GM11168 (cell line): ENCODE measurements at regions not wholly inside any gene's neighbourhood (a gene's known extent, or its start where the extent isn't known, plus 50 kb on each side); places are given as distances from the start of the nearest gene placed in this dataset.
"Not testable (repeated sequence)": the region's sequence is repeated elsewhere in the genome, so short reads cannot be mapped to it uniquely, and the experiment has no call there.

Experiments
- in situ Hi-C: fragments of 300-500 bp; cut with MboI; formaldehyde crosslinking; loops from one replicate; pipeline ENCODE4 v1.12.0; 2022; ENCODE audit warnings: low sequenced_read_pairs; ENCODE audit not compliant: unreplicated experiment

DNA sequence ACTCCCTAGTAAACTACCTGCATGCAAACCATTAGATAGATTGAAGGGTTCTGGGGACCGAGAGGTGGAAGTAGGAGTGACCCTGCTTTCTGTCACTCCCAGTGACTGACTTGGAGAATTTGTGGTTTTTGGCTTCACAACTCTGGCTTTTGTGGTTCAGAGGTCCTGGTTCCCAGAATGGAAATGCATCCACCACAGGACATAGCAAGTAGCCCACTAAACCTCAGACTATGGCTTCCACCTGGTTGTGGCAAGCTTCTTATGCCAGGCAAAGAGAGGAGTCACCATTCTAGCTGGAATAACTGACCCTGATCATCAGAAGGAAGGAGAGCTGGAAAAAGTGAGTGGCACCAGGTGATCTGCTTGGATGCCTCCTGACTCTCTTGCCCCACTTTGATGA, 162.4 kb upstream of the TMEM260 start:
- in situ Hi-C loops, result no loop called here

GRCh38 chr14:56419750-56420149, 159.8 kb upstream of the TMEM260 start:
- in situ Hi-C loops, result no loop called here

DNA sequence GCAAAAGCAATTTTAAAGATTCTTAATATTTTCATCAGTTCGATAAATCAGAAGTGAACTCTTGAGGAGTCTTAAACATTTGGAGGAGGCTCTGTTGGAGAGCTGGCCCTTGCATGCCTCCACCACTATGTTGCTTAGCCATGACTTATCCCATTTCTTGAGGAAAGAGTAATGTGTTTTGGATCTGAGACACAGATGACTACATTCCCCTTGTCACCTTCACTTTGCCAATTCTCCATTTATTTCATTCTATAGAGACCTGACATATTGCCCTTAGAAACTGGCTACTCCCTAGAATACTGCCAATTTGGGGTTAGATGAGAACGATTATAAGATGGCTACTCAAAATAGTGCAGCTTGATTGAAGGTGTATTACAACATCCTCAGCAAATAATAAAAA, 157.4 kb upstream of the TMEM260 start:
- in situ Hi-C loops, result no loop called here

DNA sequence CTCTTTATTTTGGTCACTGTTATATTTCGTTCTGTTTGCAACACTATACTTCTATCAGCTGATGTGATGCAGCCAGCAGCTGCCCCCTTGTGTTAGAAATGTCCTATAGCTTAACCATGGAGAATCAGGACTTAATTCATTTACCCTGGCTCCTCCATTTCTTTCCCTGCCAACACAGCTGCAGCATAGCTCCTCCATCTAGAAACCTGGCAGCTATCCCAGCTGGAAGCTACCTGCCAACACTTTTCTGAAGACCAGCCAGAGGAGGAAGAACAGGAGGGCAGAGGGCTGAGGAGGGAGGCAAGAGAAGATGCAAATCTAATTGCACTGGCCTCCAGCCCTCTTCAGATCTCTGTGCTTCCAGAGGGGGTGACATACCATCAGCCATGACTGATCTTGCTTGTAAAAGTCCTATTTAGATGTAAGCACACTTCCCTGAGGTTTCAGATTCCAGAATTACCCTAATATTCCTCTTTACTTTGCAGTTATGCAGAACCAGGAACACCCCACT, 156.8 kb upstream of the TMEM260 start:
- in situ Hi-C loops, result no loop called here

- in situ Hi-C loops, result no loop called here
These were observed 156.1 kb upstream of the TMEM260 start for GRCh38 chr14:56423544-56423943.

DNA sequence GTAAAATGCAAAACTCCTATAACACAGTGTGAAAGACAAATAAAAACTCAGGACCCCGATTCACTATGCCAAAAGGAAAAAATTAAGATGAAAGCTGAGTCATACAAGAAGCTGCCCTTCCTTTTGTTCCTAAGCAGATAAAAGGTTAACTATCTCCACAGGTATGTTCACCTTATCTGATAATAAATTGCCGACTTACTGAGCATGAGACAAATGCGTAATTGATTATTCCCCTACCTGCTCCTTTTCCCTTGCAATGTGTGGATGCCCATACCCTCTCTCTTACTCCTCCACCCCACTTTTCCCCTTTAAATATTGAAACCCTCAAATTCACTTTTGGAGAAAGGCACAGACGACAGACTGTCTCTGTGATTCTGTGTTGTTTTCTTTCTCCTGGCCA, 148.6 kb upstream of the TMEM260 start:
- in situ Hi-C loops, result no loop called here

DNA sequence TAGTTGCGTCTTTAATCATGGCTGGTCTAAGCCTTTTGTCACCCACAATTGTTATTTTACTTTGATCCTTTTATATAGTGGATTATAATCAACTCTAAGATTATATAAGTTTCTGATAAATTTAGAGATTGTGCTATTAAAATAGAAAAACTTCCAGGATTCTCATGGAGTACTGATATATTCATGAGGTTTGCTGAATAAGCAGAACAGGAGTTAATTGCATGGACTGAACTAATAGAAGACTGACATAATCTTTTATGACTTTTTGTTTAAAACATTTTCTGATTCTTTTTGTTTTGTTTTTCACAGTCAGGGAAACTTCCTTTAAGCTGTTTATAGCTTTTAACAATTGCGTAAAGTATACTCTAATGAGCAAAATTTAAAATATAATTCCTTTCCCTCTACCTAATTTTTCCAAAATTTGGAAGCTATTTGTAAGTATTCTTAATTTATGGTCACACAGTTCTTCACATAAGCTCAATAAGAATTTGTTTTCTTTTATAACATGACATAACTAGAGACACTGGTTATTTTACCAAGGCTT, 129.9 kb upstream of the TMEM260 start:
- in situ Hi-C loops, result no loop called here

GRCh38 chr14:56452940-56453339, 126.7 kb upstream of the TMEM260 start:
- in situ Hi-C loops, result no loop called here

DNA sequence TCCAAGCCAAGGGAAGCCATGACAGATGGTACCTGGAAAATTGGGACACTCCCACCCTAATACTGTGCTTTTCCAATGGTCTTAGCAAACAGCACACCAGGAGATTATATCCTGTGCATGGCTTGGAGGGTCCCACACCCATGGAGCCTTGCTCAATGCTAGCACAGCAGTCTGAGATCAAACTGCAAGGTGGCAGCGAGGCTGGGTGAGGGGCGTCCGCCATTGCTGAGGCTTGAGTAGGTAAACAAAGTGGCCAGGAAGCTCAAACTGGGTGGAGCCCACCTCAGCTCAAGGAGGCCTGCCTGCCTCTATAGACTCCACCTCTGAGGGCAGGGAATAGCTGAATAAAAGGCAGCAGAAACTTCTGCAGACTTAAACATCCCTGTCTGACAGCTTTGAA, 124.9 kb upstream of the TMEM260 start:
- in situ Hi-C loops, result not testable (repeated sequence)

DNA sequence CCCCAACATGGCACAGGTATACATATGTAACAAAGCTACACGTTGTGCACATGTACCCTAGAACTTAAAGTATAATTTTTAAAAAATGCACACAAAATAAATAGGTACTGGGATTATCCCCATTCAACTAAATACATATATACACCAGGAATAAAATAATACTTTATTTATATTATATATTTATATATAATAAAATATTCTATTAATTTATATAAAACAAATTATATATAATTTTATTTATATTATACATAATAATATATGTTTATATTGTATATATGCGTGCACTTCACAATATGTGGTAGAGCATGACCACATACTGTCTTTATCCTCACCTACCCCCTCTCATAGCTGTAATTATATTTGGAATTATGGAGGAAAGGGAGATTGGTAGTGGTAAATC, 119.1 kb upstream of the TMEM260 start:
- in situ Hi-C loops, result no loop called here

- in situ Hi-C loops, result no loop called here
These were observed 118.0 kb upstream of the TMEM260 start for GRCh38 chr14:56461276-56462275.

DNA sequence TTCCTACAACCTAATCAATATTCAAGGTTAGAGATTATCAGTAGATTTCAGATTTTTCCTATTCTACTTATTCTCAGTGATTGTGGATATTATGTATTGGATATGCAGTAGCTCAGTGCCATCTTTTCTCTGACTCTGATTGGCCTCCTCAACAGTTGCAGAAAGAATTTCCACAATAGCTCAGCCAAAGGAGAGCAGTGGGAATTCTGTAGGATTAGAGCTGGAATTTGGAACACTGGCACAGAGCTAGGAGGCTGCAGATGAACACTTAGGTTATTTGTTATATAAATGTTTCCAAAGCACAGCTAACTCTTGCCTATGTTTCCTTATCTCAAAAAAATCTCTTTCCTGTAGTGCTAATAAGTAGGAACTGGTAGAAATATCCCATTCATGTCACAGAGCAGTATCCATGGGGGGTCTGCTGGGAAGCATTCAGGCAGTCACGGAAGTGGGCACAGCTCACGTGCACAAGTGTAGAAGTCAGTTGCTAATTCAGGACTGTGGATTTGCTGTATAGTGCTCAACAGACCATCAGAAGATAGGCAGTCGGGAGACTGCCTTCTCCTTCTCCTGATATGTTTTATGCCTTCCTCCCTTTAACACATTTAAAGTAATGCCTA, 116.2 kb upstream of the TMEM260 start:
- in situ Hi-C loops, result no loop called here

DNA sequence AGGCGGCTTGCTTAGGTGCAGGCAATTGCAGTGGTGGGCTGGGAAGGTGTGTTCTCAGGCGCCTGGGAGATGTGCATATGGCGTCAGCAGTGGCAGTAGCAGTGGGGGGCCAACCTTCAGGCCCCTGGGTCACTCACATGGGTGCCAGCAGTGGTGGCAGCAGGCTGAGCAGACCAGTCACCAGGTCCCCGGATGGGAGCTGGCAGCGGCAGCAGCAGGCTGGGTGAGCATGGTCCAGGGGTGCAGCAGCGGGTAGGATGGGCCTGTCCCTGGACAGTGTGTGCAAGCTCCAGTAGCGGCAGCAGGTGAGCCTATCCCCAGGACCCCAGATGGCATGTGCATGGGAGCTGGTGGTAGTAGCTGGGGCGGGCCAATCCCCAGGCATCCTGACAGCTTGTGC, 108.5 kb upstream of the TMEM260 start:
- in situ Hi-C loops, result no loop called here

GRCh38 chr14:56474419-56475022, 105.1 kb upstream of the TMEM260 start:
- in situ Hi-C loops, result loop anchor here (25.0 kb wide), 1 partner anchor 1037 kb away; the partner anchor contains the start of gene TBPL2

DNA sequence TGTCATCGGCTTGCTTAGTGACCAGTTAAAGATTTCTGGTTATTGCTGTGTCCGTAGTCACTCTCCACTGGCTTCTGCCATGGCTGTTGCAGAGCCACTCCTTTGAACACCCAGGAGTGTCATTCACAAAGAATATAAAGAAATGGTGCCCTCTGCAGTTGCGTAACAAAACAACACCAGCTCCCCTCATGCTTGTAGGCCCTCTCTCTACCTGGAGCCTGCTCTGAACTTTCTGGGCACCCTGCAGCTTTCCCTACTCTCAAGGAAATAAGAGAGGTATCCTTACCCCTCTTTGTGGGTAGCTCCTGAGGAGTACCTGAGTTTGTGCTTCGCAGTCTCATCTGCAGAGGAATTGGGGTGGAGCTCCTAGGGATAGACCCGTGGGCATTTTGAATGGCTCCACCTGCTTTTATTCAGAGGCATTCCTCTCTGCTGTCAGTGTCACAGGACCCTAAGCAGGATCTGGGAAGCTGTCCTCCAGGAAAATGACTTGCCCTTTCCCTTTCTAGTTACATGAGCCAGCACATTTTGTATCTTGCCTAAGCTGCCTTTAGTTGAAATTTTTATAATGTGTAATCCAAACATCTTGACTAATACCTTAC, 97.2 kb upstream of the TMEM260 start:
- in situ Hi-C loops, result loop anchor here (10.0 to 25.0 kb wide), 2 partner anchors 832 to 1045 kb away; partner anchors contain the start of gene TBPL2

DNA sequence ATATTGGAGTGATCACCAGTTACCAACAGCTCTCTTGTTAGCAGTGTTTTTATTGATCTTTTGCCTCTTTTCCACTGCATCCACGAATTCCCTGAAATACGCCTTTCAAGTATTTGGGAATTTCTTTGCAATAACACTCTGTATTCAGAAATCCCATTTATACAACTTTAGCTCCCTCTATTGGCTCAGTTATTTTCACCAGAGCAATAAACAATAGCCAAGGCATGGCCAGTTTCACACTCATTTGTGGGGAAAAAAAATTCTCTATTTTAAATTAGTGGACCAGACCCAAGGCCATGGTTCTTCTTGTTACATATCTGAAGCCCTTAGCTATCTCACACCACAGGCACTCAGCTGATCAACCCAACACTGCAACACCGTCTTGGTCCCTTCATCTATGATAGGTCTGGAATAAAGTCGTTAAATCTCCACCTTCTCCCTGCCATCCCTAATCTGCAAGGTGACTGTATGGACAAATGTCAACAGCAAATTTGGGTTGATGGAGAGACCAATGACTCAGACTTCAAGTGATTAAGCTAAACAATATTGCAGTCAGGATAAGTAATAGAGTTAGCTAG, 92.4 kb upstream of the TMEM260 start:
- in situ Hi-C loops, result loop anchor here (10.0 to 25.0 kb wide), 2 partner anchors 828 to 1050 kb away; partner anchors contain the start of gene TBPL2

GRCh38 chr14:56487761-56488160, 91.8 kb upstream of the TMEM260 start:
- in situ Hi-C loops, result loop anchor here (10.0 to 25.0 kb wide), 2 partner anchors 827 to 1050 kb away; partner anchors contain the start of gene TBPL2

- in situ Hi-C loops, result loop anchor here (10.0 to 25.0 kb wide), 2 partner anchors 826 to 1051 kb away; partner anchors contain the start of gene TBPL2
These were observed 91.3 kb upstream of the TMEM260 start for GRCh38 chr14:56488306-56488705.

- in situ Hi-C loops, result loop anchor here (25.0 kb wide), 1 partner anchor 1053 kb away; the partner anchor contains the start of gene TBPL2
These were observed 89.2 kb upstream of the TMEM260 start for GRCh38 chr14:56490379-56490778.
